GM23338 (cell line): ENCODE measurements at regions not wholly inside any gene's neighbourhood (a gene's known extent, or its start where the extent isn't known, plus 50 kb on each side); places are given as distances from the start of the nearest gene placed in this dataset.

ENCODE experiments used
- ATAC-seq: fragments of 200-7000 bp; cut with Tn5 transposase; 3 replicates; pipeline ENCODE4 v1.9.1; 2020
- DNase-seq: peaks from one replicate; pipeline ENCODE4 v3.0.0-alpha.2; 2015; ENCODE audit warnings: low spot score
- H2AFZ ChIP-seq: fragments of 200-600 bp; sonication (generic); 2 replicates; pipeline ENCODE4 v1.8.0; 2016; ENCODE audit warnings: antibody characterized with exemption, mild to moderate bottlenecking, moderate library complexity
- H3F3A ChIP-seq: fragments of 200-600 bp; sonication (generic); replicated peaks from 2 replicates; pipeline ENCODE4 v1.8.0; 2017; ENCODE audit warnings: antibody characterized with exemption, mixed run types, low read depth
- H3K27ac ChIP-seq: fragments of 200-600 bp; sonication (generic); 2 replicates; pipeline ENCODE4 v1.6.1; 2016; ENCODE audit warnings: low read depth
- H3K27me3 ChIP-seq: fragments of 200-600 bp; sonication (generic); 2 replicates; pipeline ENCODE4 v1.8.0; 2016; ENCODE audit warnings: mild to moderate bottlenecking, mixed run types, moderate library complexity; ENCODE audit not compliant: insufficient read depth
- H3K36me3 ChIP-seq: fragments of 200-600 bp; sonication (generic); 2 replicates; pipeline ENCODE4 v1.8.0; 2016; ENCODE audit warnings: mild to moderate bottlenecking; ENCODE audit not compliant: insufficient read depth
- H3K4me1 ChIP-seq: fragments of 200-600 bp; sonication (generic); 2 replicates; pipeline ENCODE4 v1.8.0; 2016; ENCODE audit warnings: mild to moderate bottlenecking, moderate library complexity; ENCODE audit not compliant: insufficient read depth
- H3K4me2 ChIP-seq: fragments of 200-600 bp; sonication (generic); 2 replicates; pipeline ENCODE4 v1.7.1; 2017; ENCODE audit warnings: mixed run types
- H3K4me3 ChIP-seq: fragments of 200-600 bp; sonication (generic); 2 replicates; pipeline ENCODE4 v1.6.1; 2016; ENCODE audit warnings: mixed run types
- H3K79me2 ChIP-seq: fragments of 200-600 bp; sonication (generic); replicated peaks from 2 replicates; pipeline ENCODE4 v1.8.0; 2017; ENCODE audit warnings: mild to moderate bottlenecking; ENCODE audit not compliant: insufficient read depth
- H3K9me2 ChIP-seq: fragments of 200-600 bp; sonication (generic); 2 replicates; pipeline ENCODE4 v1.8.0; 2017; ENCODE audit not compliant: insufficient read depth
- H4K20me1 ChIP-seq: fragments of 200-600 bp; sonication (generic); replicated peaks from 2 replicates; pipeline ENCODE4 v1.8.0; 2017; ENCODE audit warnings: mild to moderate bottlenecking; ENCODE audit not compliant: insufficient read depth
- H3K27ac Mint-ChIP-seq: 2 replicates; pipeline ENCODE4 v1.8.0; 2020; ENCODE audit warnings: inconsistent platforms, mild to moderate bottlenecking, moderate library complexity, mixed read lengths
- H3K27me3 Mint-ChIP-seq: 3 replicates; pipeline ENCODE4 v1.8.0; 2022; ENCODE audit warnings: low read depth, mild to moderate bottlenecking, moderate library complexity, mixed read lengths, inconsistent platforms; ENCODE audit not compliant: insufficient read depth, poor library complexity
- H3K36me3 Mint-ChIP-seq: 3 replicates; pipeline ENCODE4 v1.8.0; 2021; ENCODE audit warnings: low read depth, mild to moderate bottlenecking, inconsistent platforms, moderate library complexity, mixed read lengths
- H3K4me1 Mint-ChIP-seq: 3 replicates; pipeline ENCODE4 v1.8.0; 2020; ENCODE audit warnings: mild to moderate bottlenecking, inconsistent platforms, mixed read lengths
- H3K4me3 Mint-ChIP-seq: 3 replicates; pipeline ENCODE4 v1.8.0; 2021; ENCODE audit warnings: moderate library complexity, mild to moderate bottlenecking, inconsistent platforms, mixed read lengths
- H3K9me3 Mint-ChIP-seq: 3 replicates; pipeline ENCODE4 v1.8.0; 2020; ENCODE audit warnings: moderate library complexity, mild to moderate bottlenecking, inconsistent platforms, mixed read lengths
- CTCF ChIP-seq, 2 experiments: fragments of 200-600 bp in 1 of 2; sonication (generic) in 1 of 2; conservative IDR thresholded peaks; 2 replicates each; pipeline versions ENCODE4 v1.5.1 to v1.6.1; 2016 to 2017; ENCODE audit warnings: antibody characterized with exemption in 2 of 2, low read depth in 2 of 2, mild to moderate bottlenecking in 2 of 2, moderate library complexity in 1 of 2
- EZH2phosphoT487 ChIP-seq: fragments of 200-600 bp; sonication (generic); IDR thresholded peaks from one replicate; pipeline ENCODE4 v1.8.1; 2018; ENCODE audit warnings: antibody characterized with exemption; ENCODE audit not compliant: unreplicated experiment
- JUNB ChIP-seq: IDR thresholded peaks from one replicate; pipeline ENCODE4 v1.6.1; 2016; ENCODE audit warnings: antibody characterized with exemption; ENCODE audit not compliant: unreplicated experiment
- NANOG ChIP-seq: IDR thresholded peaks from 2 replicates; pipeline ENCODE4 v1.6.1; 2016; ENCODE audit warnings: antibody characterized with exemption, borderline replicate concordance

- Mint-ChIP-seq H3K9me3 (peaks cover 9% of the 10 kb centered on the region; the same call in 2 of the 3 replicates), H3K27ac (no peak overlapping the region), H3K4me3 (no peak overlapping the region), H3K27me3 (peaks cover 3% of the 10 kb centered on the region), H3K4me1 (peaks cover 7% of the 10 kb centered on the region; the same call in 2 of the 3 replicates), H3K36me3 (peaks cover 5% of the 10 kb centered on the region; the same call in 1 of the 3 replicates)
- Histone ChIP-seq H3K79me2 (no peaks in the 10 kb centered on the region), H4K20me1 (no peaks in the 10 kb centered on the region), H3F3A (no peaks in the 10 kb centered on the region), H3K4me1 (no peaks in the 10 kb centered on the region), H2AFZ (no peak overlapping the region), H3K4me2 (no peak overlapping the region), H3K9me2 (no peaks in the 10 kb centered on the region), H3K4me3 (no peak overlapping the region), H3K36me3 (no peaks in the 10 kb centered on the region), H3K27me3 (no peaks in the 10 kb centered on the region), H3K27ac (no peak overlapping the region)
- no peak for DNase-seq
- no peak for ATAC-seq
- no peak for TF ChIP-seq CTCF (conservative IDR thresholded peaks at IDR 0.05; ENCODE audit: low read depth in 2 of 2)
- TF ChIP-seq EZH2phosphoT487, result no peak
Observed at GRCh38 chr1:101566883-101567538, 330.2 kb downstream of the S1PR1 start.

GRCh38 chr1:101567582-101568189, 330.9 kb downstream of the S1PR1 start:
- no peak for TF ChIP-seq EZH2phosphoT487
- no peak for TF ChIP-seq NANOG
- TF ChIP-seq JUNB, result no peak
- TF ChIP-seq CTCF (conservative IDR thresholded peaks at IDR 0.05; ENCODE audit: low read depth in 2 of 2), result peak; percentile 78 to 98
- Mint-ChIP-seq H3K4me1 (peaks cover 7% of the 10 kb centered on the region; the same call in 2 of the 3 replicates), H3K27me3 (peaks cover 3% of the 10 kb centered on the region), H3K27ac (no peak overlapping the region), H3K4me3 (no peak overlapping the region), H3K36me3 (peaks cover 5% of the 10 kb centered on the region; the same call in 1 of the 3 replicates), H3K9me3 (peaks cover 9% of the 10 kb centered on the region; the same call in 2 of the 3 replicates)
- Histone ChIP-seq H3K36me3 (no peaks in the 10 kb centered on the region), H4K20me1 (no peaks in the 10 kb centered on the region), H3F3A (no peaks in the 10 kb centered on the region), H2AFZ (no peak overlapping the region), H3K27ac (no peak overlapping the region), H3K79me2 (no peaks in the 10 kb centered on the region), H3K4me2 (no peak overlapping the region), H3K4me3 (no peak overlapping the region), H3K27me3 (no peaks in the 10 kb centered on the region), H3K4me1 (no peaks in the 10 kb centered on the region), H3K9me2 (no peaks in the 10 kb centered on the region)
- ATAC-seq (peak; percentile 71), DNase-seq (peak; percentile 60)
